ENCODE measurements at regions not wholly inside any gene's neighbourhood (a gene's known extent, or its start where the extent isn't known, plus 50 kb on each side); places are given as distances from the start of the nearest gene placed in this dataset.
"Not testable (repeated sequence)": the region's sequence is repeated elsewhere in the genome, so short reads cannot be mapped to it uniquely, and the experiment has no call there.

DNA sequence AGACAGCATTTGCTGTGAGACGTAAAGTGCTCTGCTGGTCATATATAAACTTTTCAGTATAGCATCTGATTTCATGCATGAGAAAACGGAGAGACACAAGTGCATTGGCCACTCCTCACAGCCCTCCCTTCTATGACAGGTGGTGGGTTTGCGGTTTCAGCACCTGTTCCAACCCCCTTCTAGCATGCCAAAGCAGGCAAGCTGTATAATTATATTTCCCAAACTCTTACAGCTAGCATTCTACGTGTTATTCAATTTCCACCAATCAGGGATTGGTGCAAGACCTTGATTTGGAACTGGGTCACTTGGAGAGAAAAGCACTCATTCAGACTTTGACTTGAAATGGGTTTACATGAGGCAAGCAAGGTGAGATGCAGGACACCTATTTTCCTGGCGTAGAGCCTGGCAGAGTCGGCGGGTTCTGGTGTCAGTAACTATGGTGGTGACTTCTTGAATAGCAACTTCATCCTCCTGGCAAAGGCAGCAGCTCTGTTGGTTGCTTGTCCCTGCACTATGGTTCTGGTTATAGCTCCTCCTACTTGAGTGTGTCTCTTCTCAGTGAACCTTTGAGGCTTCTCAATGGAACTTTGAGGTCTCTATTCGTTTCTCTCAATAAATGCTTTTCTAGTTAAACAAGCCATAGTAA lies 356.5 kb downstream of the TBL1XR1 start:
- TF ChIP-seq Cebpa-rat (IDR thresholded peaks at IDR 0.05): no peak
- H3K36me3 ChIP-seq: no peaks in the 10 kb centered on the region

DNA sequence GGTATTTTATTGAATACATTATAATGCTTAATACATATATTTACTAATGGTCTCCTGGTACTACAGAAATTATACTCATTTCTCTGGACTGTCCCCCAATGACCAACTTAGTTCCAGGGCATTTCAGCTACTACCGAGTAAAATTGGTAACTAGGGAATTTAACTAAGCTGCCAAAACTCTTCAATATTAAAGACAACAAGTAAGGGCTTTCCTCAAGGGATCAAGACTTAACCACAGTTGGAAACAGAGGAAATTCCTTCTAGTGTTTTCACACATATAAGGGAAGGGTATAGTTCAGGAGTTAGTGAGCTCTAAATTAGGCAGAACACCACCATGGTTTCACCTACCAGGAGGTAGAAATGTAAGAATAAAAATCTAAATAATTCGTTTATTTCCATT lies 357.4 kb downstream of the TBL1XR1 start:
- Histone ChIP-seq H3K27ac (no peak overlapping the region), H3K9me3 (replicated peaks in 1 of 11) (no peaks in the 10 kb centered on the region)

More for the DNA sequence above, 356.5 kb downstream of the TBL1XR1 start:
- Histone ChIP-seq H3K9ac (no peak overlapping the region), H3K27me3 (no peaks in the 10 kb centered on the region), H3K4me3 (no peak overlapping the region), H3K27ac (no peak overlapping the region), H4K20me1 (no peaks in the 10 kb centered on the region), H3K4me2 (no peak overlapping the region), H3K9me3 (replicated peaks in 1 of 11) (no peaks in the 10 kb centered on the region), H3K4me1 (0 out of 20 replicates have a peak, but pooled peaks cover 0 to 4% (median 0%) of the 10 kb centered on the region in 10 experiments)

DNA sequence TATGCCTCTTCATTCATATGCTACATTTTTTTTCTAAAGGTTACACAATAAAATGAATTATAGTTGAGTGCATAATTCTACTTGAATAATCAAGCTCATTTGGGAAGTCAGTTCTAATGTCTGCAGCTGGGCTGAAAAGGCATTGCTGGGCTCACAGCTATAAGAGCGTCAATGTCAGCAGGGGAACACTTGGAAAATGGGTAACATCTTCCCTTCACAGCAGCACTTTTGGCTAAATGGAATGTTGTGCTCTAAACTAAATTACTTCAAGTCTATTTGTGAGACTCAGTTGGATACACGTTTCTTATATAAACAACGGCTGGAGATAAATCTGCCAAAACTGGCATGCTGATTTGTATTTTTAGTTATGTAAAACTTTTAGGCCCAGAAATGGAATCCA lies 357.8 kb downstream of the TBL1XR1 start:
- Histone ChIP-seq H3K4me1 (0 out of 20 replicates have a peak, but pooled peaks cover 0 to 4% (median 0%) of the 10 kb centered on the region in 10 experiments), H3K27me3 (no peaks in the 10 kb centered on the region), H3K4me3 (no peak overlapping the region), H4K20me1 (no peaks in the 10 kb centered on the region), H3K36me3 (no peaks in the 10 kb centered on the region), H3K27ac (no peak overlapping the region), H3K9me3 (replicated peaks in 1 of 11) (no peaks in the 10 kb centered on the region), H3K4me2 (no peak overlapping the region), H3K9ac (no peak overlapping the region)
- TF ChIP-seq Cebpa-rat (IDR thresholded peaks at IDR 0.05): no peak

More for the DNA sequence above, 357.4 kb downstream of the TBL1XR1 start:
- no peaks in the 10 kb centered on the region for H4K20me1 ChIP-seq
- H3K36me3 ChIP-seq: no peaks in the 10 kb centered on the region
- 0 out of 20 replicates have a peak, but pooled peaks cover 0 to 4% (median 0%) of the 10 kb centered on the region in 10 experiments for H3K4me1 ChIP-seq
- H3K4me2 ChIP-seq: no peak overlapping the region
- no peak overlapping the region for H3K4me3 ChIP-seq
- TF ChIP-seq Cebpa-rat (IDR thresholded peaks at IDR 0.05): no peak
- H3K27me3 ChIP-seq: no peaks in the 10 kb centered on the region
- H3K9ac ChIP-seq: no peak overlapping the region

DNA sequence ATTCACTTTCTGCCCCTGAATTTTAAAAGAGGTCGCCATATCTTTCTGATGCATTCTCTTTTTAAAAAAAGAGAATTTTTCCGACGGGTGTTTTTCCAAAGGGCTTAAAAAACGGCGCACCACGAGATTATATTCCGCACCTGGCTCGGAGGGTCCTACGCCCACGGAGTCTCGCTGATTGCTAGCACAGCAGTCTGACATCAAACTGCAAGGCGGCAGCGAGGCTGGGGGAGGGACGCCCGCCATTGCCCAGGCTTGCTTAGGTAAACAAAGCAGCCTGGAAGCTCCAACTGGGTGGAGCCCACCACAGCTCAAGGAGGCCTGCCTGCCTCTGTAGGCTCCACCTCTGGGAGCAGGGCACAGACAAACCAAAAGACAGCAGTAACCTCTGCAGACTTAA lies 370.0 kb downstream of the TBL1XR1 start:
- H3K27ac ChIP-seq, H3K4me3 ChIP-seq, H3K36me3 ChIP-seq, H3K9ac ChIP-seq, H4K20me1 ChIP-seq, H3K27me3 ChIP-seq, H3K4me1 ChIP-seq, H3K4me2 ChIP-seq: not testable (repeated sequence)
- peaks cover 0 to 11% (median 6%) of the 10 kb centered on the region in 11 experiments; a peak in 8 of 22 replicates for H3K9me3 ChIP-seq (replicated peaks in 1 of 11)

DNA sequence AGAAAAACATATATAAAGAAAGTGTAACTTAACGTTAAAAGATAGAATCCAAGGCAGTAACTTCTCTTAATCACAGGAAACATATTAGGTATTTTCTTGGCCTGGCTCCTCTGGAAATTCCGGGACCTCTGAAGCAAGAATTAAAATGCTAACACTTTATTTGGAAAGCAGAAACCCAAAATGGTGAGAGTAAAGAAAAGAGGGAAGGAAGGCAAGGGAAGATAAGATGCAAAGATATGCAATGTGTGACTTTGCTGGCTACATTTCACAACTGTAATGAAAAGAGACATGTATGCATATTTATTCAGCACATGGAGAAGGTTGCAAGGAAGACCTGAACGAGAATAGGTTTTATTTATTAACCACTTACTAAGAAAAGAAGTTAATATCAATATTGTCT lies 372.5 kb downstream of the TBL1XR1 start:
- Histone ChIP-seq H4K20me1 (no peaks in the 10 kb centered on the region), H3K27me3 (no peaks in the 10 kb centered on the region), H3K27ac (no peak overlapping the region), H3K4me1 (no peaks in the 10 kb centered on the region), H3K36me3 (no peaks in the 10 kb centered on the region), H3K4me3 (no peak overlapping the region), H3K9ac (no peak overlapping the region), H3K4me2 (no peak overlapping the region), H3K9me3 (replicated peaks in 1 of 11) (peaks cover 0 to 11% (median 6%) of the 10 kb centered on the region in 11 experiments; a peak in 9 of 22 replicates)
- TF ChIP-seq Cebpa-rat (IDR thresholded peaks at IDR 0.05): no peak

DNA sequence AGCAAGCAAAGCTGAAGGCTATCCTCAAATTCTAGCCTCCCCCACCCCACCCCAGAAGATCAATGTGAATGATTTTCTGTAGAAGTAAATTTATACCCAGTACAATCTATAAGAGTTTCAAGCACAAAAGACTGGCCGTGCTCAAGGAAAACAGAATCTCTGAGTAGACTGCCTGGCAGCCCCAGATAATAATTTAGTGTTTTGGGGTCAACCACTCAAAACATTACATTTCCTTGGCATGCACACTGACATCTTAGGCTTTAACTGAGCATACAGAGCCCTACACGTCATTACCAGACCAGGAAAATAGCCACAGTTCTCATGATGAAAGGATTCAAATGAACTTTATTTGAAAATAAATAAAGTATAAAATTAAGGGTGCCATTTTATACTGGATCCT lies 376.5 kb downstream of the TBL1XR1 start:
- Histone ChIP-seq H3K4me2 (no peak overlapping the region), H3K9ac (no peak overlapping the region), H3K36me3 (no peaks in the 10 kb centered on the region), H3K9me3 (replicated peaks in 1 of 11) (peaks cover 0 to 14% (median 5%) of the 10 kb centered on the region in 11 experiments; a peak in 10 of 22 replicates), H4K20me1 (no peaks in the 10 kb centered on the region), H3K27ac (no peak overlapping the region), H3K4me3 (no peak overlapping the region), H3K27me3 (no peaks in the 10 kb centered on the region), H3K4me1 (no peaks in the 10 kb centered on the region)
- TF ChIP-seq Cebpa-rat (IDR thresholded peaks at IDR 0.05): no peak

DNA sequence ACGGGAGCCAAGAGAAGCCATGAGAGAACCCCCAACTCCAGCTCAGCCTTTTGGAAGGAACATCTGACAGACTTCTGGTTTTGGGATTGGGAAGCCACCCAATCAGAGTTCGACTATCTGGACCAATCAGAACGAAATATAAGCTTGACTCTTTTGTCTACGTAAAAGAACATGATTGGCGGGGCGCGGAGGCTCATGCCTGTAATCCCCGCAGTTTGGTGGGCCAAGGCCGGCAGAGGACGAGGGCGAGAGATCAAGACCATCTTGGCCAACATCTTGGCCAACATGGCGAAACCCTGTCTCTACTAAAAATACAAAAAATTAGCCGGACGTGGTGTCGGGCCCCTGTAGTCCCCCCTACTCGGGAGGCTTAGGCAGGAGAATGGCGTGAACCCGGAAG lies 380.3 kb downstream of the TBL1XR1 start:
- Histone ChIP-seq H3K27me3 (no peaks in the 10 kb centered on the region), H3K4me1 (no peaks in the 10 kb centered on the region), H3K4me3 (no peak overlapping the region), H3K36me3 (no peaks in the 10 kb centered on the region), H3K4me2 (no peak overlapping the region), H4K20me1 (no peaks in the 10 kb centered on the region), H3K9me3 (replicated peaks in 1 of 11) (peaks cover 0 to 13% (median 0%) of the 10 kb centered on the region in 11 experiments; a peak in 8 of 22 replicates), H3K27ac (no peak overlapping the region), H3K9ac (no peak overlapping the region)
- no peak for TF ChIP-seq Cebpa-rat (IDR thresholded peaks at IDR 0.05)

DNA sequence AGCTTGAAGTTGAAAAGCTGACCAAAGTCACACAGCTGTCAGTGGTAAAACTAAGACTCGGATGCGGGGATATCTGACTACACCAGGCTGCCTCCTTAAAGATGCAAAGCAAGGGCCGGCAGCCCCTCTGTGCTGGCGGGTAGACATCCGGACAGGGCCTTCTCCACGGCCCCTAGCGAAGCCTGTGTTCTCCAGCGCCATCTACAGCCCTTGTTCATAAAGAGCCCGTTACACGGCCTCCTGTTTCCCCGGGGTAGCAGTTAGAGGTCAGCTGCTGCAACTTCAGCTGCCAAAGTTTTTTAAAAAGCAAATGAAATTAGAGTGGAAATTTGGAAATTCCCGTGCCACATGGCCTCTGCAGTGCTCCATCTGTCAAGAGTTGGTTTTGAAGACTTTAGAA lies 383.0 kb downstream of the TBL1XR1 start:
- no peaks in the 10 kb centered on the region for H3K4me1 ChIP-seq
- H3K9ac ChIP-seq: no peak overlapping the region
- H3K4me3 ChIP-seq: no peak overlapping the region
- no peaks in the 10 kb centered on the region for H4K20me1 ChIP-seq
- H3K9me3 ChIP-seq (replicated peaks in 1 of 11): peaks cover 0 to 13% (median 0%) of the 10 kb centered on the region in 11 experiments; a peak in 7 of 22 replicates
- H3K36me3 ChIP-seq: no peaks in the 10 kb centered on the region
- TF ChIP-seq Cebpa-rat (IDR thresholded peaks at IDR 0.05): no peak
- H3K27me3 ChIP-seq: no peaks in the 10 kb centered on the region
- no peak overlapping the region for H3K4me2 ChIP-seq
- no peak overlapping the region for H3K27ac ChIP-seq

DNA sequence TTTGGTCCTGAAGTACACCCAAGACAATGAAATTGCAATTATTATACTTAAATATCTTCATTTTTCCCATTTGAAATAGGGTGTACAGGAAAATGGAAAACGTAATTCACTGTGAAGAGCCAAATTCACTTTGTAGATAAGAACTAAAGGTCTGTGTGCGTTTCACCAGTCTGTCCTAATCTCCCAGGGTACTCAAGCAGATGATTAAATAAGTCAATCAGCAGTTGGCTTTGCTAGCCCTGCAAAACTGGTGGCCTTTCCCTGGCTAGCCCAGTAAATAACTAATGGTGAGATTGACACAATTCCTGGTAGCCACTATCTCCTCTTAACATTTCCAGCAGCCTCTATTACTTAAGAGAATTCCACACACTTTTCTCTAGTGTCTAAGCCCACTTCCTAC lies 389.3 kb downstream of the TBL1XR1 start:
- no peaks in the 10 kb centered on the region for H3K36me3 ChIP-seq
- no peaks in the 10 kb centered on the region for H3K4me1 ChIP-seq
- H3K4me2 ChIP-seq: no peak overlapping the region
- H3K9ac ChIP-seq: no peak overlapping the region
- TF ChIP-seq Cebpa-rat (IDR thresholded peaks at IDR 0.05): no peak
- no peak overlapping the region for H3K27ac ChIP-seq
- no peaks in the 10 kb centered on the region for H3K27me3 ChIP-seq
- H4K20me1 ChIP-seq: no peaks in the 10 kb centered on the region
- no peak overlapping the region for H3K4me3 ChIP-seq
- peaks cover 0 to 16% (median 4%) of the 10 kb centered on the region in 11 experiments; a peak in 6 of 22 replicates for H3K9me3 ChIP-seq (replicated peaks in 1 of 11)

DNA sequence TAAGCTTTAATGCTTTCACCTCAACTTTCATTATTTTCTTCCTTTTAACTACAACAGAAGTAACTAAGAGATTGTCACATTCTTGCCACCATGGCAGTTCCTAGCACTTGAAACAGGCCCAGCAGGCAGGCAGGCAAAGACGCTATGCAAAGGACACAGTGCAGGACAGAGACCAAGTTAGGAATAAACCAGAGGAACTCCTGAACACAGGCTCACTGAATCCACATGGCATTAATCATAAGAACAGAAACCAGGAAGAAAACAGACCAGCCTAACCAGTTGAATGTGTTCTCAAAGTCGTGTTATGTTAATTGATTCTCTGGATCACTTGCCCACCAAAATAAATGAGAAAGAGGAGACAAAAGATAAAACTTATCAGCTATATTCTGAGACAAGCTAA lies 397.6 kb downstream of the TBL1XR1 start:
- Histone ChIP-seq H3K4me1 (no peaks in the 10 kb centered on the region), H3K27ac (no peak overlapping the region), H3K9ac (no peak overlapping the region), H3K4me2 (no peak overlapping the region), H3K4me3 (no peak overlapping the region), H4K20me1 (no peaks in the 10 kb centered on the region), H3K9me3 (replicated peaks in 1 of 11) (peaks cover 0 to 16% (median 4%) of the 10 kb centered on the region in 11 experiments; a peak in 6 of 22 replicates), H3K36me3 (no peaks in the 10 kb centered on the region), H3K27me3 (no peaks in the 10 kb centered on the region)
- no peak for TF ChIP-seq Cebpa-rat (IDR thresholded peaks at IDR 0.05)

All from BLaER1 treated with 17β-estradiol and CSF1 and Interleukin-3, amounts not matched to agents 10 nM and 100 nM (cell line).